ENCODE measurements at regions not wholly inside any gene's neighbourhood (a gene's known extent, or its start where the extent isn't known, plus 50 kb on each side); places are given as distances from the start of the nearest gene placed in this dataset.
"Not testable (repeated sequence)": the region's sequence is repeated elsewhere in the genome, so short reads cannot be mapped to it uniquely, and the experiment has no call there.

DNA sequence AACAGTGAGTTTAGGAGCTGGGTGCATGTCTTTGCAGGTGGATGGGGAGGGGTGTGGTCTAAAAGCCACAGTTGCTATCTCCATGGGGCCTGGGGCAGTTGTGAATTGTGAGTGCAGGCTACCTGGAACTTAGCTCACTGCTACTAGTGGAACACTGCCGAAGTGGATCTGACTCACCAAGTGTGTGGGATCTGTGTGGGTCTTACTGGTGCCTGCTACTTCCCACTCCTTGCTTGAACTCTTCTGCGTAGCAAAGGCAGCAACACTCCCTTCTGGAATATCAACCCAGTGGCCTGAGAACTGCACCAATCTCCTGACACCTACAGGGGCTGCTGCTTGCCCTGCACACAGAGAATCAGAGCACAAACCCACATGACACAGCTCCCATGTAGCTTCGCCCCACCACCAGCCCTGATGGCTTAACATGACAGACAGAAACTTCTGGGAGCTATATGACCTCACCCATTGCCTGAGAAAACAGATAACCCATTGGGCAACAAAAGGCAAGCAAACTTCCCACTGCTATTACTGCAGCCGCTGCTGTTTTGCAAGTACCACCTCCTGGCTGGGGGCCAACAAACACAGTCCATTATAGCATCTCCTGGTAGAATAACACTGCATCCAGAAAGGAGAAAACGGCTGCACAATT lies 455.1 kb upstream of the DDX18 start:
- DNase-seq (ENCODE audit: low read depth) = no peak

GRCh38 chr2:117360586-117360985 lies 453.9 kb upstream of the DDX18 start:
- no peak for DNase-seq (ENCODE audit: low read depth)

- no peak for DNase-seq (ENCODE audit: low read depth)
Measured at GRCh38 chr2:117378653-117379052, 435.8 kb upstream of the DDX18 start.

DNA sequence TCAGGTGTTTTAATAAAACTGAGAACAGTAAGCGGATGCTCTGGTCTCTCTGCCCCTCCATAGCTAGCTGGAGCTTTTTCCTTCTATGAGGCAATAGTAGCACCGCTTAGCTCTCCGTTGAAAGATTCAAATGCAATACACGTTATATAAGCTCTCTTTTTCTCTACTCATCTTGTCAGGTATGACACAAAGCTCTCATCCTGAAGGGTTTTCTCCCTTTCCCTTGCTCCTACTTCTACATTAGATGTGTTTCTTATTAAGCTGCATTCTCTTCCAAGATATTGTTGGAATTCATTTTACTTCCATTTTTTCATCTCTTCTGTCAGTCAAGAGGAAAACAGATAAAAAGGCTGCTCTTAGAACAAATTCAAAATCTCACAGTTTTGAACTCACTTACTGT lies 434.6 kb upstream of the DDX18 start:
- DNase-seq (ENCODE audit: low read depth) = no peak

DNA sequence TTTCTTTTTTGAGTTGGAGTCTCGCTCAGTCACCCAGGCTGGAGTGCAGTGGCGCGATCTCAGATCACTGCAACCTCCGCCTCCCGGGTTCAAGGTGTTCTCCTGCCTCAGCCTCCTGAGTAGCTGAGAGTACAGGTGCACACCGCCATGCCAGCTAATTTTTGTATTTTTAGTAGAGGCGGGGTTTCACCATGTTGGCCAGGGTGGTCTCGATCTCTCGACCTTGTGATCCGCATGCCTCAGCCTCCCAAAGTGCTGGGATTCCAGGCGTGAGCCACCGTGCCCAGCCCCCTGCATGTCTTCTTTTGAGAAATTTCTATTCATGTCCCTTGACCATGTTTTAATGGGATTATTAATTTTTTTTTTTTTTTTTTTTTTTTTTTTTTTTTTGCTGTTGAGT lies 430.5 kb upstream of the DDX18 start:
- not testable (repeated sequence) for DNase-seq (ENCODE audit: low read depth)

DNA sequence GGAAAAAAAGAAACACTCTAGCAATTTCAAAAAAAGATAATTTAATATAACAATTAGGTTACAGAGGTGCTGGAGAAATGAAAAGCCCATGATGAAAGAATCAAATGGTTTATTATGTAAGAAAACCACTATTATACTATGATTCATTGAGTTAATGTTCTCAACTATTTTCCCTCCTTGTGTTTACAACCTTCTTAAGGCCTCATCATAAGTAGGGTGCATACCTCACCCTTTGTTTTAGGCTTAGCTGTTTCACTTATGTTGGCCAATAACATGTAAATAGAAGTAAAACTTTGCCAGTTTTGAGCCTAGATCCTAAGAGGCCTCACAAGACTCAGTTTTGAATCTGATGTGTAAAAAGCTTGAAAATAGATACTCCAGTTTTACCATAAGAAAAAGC lies 418.3 kb upstream of the DDX18 start:
- DNase-seq (ENCODE audit: low read depth) = no peak

- DNase-seq (ENCODE audit: low read depth) = no peak
Measured at GRCh38 chr2:117401582-117401981, 412.9 kb upstream of the DDX18 start.

DNA sequence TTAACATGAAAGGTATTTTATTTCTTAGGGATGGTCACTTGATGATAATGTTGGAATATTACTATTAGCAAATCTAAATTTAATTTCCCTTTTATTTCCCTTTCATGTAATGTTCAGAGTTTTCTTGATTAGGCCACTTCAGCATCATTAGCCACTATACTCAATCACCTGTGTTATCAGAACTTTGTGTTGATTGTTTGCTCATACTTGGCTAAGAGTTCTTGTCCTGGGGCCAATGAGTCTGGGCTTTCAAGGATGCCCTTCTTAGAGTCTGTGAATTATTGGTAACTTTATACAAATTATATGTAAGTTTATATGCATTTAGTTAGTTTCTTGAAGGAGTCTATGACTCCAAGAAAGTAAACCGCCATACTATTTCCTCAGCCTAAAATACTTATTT lies 408.0 kb upstream of the DDX18 start:
- DNase-seq (ENCODE audit: low read depth) = no peak

GRCh38 chr2:117407746-117408145 lies 406.7 kb upstream of the DDX18 start:
- no peak for DNase-seq (ENCODE audit: low read depth)

GRCh38 chr2:117409443-117409842 lies 405.0 kb upstream of the DDX18 start:
- DNase-seq (ENCODE audit: low read depth) = no peak

DNA sequence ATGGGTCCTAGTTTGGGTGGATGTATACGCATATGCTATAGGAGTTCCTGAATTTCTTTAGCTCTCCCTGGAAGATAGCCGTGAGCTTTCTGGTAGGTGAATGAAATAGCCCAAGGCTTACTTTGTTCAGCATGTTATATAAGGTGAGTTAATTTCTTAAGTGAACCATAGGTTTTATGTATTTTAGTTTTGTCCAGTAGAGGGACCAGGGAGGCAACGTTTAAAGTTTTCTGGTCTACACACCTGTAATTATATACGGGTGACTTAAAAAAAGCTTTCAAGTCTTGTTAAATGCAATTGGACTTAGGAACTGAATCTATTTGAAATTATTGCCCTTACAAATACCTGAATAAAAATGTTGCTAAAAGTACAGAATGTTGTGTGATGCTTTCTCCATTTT lies 402.5 kb upstream of the DDX18 start:
- DNase-seq (ENCODE audit: low read depth) = no peak

GRCh38 chr2:117432746-117433145 lies 381.7 kb upstream of the DDX18 start:
- no peak for DNase-seq (ENCODE audit: low read depth)

DNA sequence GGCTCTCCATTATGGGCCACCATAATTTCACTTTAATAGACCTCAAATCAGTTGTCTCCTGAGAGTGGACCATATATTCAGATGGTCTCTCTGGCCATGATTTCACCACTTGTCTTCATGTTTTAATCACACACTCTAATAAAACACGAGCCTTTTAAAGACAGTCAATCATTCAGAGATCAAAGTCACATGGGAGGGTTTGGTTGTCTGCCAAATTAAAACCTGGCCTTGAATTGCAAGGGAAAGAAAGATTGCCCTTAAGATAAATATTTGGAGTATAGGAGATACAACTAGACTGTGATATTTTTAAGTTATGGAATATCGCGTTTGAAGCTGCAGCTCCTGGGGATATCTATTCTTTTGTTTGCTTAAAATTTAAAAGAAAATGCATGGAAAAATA lies 377.8 kb upstream of the DDX18 start:
- no peak for DNase-seq (ENCODE audit: low read depth)

- no peak for DNase-seq (ENCODE audit: low read depth)
Measured at GRCh38 chr2:117470311-117471095, 344.0 kb upstream of the DDX18 start.

DNA sequence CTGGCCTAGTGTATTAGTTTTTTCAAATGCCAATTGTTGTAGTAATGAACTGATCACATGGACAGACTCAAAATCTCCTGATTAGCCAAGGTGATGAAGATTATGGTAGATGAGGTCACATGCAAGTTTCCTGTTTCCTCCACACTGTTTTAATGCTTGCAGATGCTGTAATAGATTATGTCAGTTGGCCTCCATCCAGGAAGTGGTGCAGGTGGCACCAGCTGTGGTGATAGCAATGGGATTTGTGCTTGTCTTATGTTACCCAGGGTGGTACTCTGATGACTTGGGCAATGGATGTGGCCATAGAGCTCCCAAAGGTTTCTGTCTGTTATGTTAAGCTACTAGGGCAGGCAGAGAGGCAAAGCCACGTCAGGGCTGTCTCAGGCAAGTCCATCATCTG lies 332.9 kb upstream of the DDX18 start:
- no peak for DNase-seq (ENCODE audit: low read depth)

DNA sequence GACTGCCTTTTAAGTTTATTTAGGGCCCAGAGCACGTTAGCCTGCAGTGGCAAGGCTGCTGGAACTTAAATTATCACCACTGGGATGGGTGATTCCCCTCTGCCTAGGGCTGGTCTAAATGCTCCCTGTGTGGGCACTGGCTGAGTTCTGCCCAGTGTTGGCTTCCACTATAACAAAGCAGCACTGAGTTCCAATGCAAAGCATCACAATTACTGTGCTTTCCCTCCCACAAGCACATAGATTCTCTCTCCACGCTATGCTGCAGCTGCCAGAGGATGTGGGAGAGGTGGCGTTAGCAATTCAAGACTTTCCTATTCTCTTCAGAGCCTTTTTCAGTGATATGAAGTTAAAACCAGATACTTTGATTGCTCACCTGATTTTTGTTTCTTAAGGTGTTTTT lies 328.9 kb upstream of the DDX18 start:
- DNase-seq (ENCODE audit: low read depth) = no peak

- DNase-seq (ENCODE audit: low read depth) = no peak
Measured at GRCh38 chr2:117486081-117486480, 328.4 kb upstream of the DDX18 start.

- DNase-seq (ENCODE audit: low read depth) = no peak
Measured at GRCh38 chr2:117492209-117492851, 322.2 kb upstream of the DDX18 start.

- DNase-seq (ENCODE audit: low read depth) = no peak
Measured at GRCh38 chr2:117500721-117501120, 313.8 kb upstream of the DDX18 start.

- no peak for DNase-seq (ENCODE audit: low read depth)
Measured at GRCh38 chr2:117502121-117502520, 312.4 kb upstream of the DDX18 start.

DNA sequence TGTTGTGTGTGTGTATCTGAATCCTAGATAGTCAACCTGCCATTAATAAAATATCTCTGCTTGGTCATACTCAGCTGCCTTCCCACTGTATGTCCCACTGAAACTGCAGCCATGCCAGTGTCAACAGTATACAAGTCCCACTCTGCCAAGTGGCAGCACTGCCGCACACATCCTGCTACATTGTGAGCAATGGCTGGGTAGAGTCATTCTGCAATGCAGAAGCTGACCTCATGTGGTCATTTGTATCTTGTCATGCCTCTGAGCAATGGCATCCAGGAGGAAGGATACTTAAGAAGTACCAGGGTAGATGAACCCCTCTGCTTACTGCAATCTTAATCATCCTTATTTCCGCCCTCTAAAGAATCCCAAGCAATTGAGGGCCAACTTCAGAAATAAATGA lies 302.2 kb upstream of the DDX18 start:
- no peak for DNase-seq (ENCODE audit: low read depth)

DNA sequence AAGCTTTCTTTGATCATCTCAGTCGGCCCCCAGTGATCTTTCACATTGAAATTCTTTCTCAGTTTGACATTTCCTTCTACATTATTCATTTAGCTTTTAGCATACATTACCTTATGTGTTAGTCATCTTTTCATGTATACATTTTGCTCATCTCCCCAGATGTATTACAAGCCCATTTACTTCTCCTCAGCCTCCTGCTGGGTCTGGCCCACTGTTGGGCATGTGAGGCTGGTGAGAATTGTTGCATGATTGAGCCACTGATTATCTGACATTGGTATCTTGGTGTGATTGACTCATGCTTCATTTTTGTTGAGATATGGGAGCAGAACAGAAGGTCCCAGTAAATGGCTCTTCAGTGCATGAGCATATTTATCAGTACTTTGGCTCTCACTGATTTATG lies 300.1 kb upstream of the DDX18 start:
- DNase-seq (ENCODE audit: low read depth) = no peak

GRCh38 chr2:117519238-117519637 lies 295.3 kb upstream of the DDX18 start:
- DNase-seq (ENCODE audit: low read depth) = no peak

All from iris pigment epithelial cell (primary cell).